ENCODE measurements at regions not wholly inside any gene's neighbourhood (a gene's known extent, or its start where the extent isn't known, plus 50 kb on each side); places are given as distances from the start of the nearest gene placed in this dataset.
"Not testable (repeated sequence)": the region's sequence is repeated elsewhere in the genome, so short reads cannot be mapped to it uniquely, and the experiment has no call there.

DNA sequence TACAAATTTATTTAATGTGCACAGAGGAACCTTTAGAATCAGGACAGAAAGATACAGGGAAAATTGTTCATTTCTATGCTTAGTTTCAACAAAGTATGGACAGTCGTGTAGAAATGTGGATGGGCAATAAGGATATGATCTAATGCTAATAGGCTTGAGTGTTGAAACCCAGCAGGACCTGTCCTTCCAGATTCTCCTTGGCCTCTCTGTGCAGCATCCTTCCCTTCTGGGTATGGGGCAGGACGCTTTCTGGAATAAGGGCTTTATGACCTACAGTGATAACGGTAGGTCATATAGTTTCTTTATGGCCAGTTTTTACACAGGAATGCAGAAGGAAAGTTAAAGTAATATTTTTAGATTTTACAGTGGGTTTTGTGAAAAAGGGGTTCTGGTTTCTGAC is 698.1 kb downstream of the SI start:
- DNase-seq (ENCODE audit: low spot score) = no peak

GRCh38 chr3:164377466-164377865 is 700.8 kb downstream of the SI start:
- peak; percentile 18 for DNase-seq (ENCODE audit: low spot score)

DNA sequence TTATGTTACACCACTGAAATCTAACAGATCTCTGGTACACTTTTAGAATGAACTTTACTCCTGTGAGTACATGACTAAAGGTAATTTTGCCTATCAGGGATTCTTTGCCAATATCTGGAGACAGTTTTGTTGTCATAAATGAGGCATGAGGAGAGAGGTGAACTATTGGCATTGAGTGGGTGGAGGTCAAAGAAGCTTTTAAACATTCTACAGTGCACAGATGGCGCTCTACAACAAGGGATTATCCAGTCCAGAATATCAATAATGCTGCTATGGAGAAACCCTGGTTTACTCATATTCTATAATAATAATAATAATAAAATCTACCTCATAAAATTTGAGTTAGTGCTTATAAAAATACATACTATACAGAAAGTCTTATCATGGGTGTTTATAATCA is 702.3 kb downstream of the SI start:
- no peak for DNase-seq (ENCODE audit: low spot score)

GRCh38 chr3:164375538-164375937 is 702.8 kb downstream of the SI start:
- DNase-seq (ENCODE audit: low spot score) = no peak

DNA sequence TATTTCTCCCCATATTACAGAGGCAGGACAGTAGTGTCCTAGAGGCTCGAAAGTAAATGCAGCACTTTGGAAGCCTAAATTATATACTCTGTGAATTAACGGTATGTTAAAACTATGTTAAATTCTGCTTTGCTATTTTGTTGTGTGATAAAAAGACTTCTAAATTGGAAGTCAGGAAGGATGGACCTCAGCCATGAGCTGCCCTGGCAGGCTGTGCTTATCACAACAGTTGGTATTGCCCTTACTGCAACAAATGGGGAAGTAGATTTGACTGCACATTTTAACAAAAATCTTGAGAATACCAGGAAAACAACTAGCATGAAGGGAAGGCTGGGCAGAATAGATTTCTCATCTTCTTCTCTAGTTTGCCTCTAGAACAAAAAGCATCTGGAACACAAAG is 706.6 kb downstream of the SI start:
- DNase-seq (ENCODE audit: low spot score) = no peak

- no peak for DNase-seq (ENCODE audit: low spot score)
These were observed 707.3 kb downstream of the SI start for GRCh38 chr3:164370970-164371369.

DNA sequence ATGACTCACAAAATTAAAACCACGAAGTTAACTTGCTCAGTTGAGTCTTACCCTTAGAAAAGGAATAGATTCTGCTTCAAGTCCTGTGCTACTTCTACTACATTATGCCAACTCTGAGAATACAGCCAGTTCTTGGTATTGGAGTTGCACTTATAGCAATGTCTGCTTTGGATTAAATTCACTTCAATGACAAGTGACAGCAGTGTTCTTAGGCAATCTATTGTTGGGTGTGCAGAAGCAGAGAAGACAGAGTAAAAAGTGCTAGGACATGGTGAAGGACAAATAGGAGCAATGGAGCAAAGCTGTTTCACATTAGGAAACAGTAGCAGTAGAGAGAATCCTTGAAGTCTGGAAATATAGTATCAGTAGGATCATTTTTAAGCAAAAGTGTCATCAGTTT is 713.1 kb downstream of the SI start:
- no peak for DNase-seq (ENCODE audit: low spot score)

DNA sequence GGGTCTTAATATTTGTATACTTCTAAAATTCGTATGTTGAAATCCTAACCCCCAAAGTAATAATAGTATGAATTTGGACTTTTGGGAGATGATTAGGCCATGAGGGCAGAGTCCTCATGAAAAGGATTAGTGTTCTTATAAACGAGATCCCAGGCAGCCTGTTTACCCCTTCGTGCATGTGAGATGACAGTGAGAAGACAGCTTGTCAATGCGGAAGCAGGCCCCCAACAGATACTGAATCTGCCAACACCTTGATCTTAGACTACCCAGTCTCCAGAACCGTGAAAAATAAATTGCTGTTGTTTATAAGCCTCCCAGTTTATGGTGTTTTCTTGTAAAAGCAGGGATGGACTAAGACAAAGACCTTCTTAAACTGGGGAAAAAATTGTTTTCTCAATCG is 714.2 kb downstream of the SI start:
- DNase-seq (ENCODE audit: low spot score) = no peak

DNA sequence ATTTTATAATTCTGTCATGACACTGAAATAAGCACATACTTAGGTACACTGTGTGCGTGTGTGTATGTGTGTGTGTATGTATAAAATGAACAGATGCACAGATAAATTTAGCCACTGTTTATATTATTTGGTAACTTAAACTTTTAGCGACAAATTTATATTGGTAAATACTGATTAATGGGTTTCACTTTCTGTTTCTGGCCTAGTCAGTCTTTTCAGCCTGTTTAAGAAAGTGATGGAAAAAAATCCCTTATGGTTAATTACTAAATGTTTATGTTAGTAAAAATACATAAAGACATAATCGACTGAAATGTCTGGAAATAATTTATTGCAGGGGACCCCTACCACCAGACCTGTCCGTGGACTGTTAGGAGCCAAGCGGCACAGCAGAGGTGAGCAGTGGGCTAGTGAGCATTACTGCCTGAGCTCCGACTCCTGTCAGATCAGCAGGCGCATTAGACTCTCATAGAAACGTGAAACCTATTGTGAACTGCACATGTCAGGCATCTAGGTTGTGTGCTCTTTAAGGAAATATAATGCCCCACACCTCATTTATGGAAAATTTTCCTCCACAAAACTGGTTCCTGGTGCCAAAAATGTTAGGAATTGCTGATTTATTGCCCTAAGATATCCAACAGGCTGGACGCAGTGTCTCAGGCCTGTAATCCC is 717.4 kb downstream of the SI start:
- DNase-seq (ENCODE audit: low spot score) = peak; percentile 33

GRCh38 chr3:164360078-164360578 is 718.2 kb downstream of the SI start:
- DNase-seq (ENCODE audit: low spot score) = no peak

DNA sequence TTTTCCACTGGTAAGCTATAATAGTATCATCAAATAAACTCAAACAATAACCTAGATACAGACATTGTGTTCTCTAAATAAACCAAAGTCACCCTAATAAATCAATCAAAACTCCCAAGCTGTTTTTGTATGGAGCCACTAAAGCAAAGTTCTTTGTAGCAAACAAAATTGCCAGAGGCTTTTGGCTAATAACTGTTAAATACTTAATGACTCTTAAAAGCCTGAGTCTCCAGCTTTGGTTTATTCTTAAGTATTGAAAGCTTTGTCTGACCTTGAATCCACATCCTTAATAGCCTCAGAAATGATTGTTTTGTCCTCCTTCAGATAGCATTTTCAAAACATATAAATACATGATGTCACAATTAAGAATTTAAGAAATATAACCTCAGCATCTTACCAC is 725.3 kb downstream of the SI start:
- no peak for DNase-seq (ENCODE audit: low spot score)

GRCh38 chr3:164351131-164351530 is 727.2 kb downstream of the SI start:
- no peak for DNase-seq (ENCODE audit: low spot score)

DNA sequence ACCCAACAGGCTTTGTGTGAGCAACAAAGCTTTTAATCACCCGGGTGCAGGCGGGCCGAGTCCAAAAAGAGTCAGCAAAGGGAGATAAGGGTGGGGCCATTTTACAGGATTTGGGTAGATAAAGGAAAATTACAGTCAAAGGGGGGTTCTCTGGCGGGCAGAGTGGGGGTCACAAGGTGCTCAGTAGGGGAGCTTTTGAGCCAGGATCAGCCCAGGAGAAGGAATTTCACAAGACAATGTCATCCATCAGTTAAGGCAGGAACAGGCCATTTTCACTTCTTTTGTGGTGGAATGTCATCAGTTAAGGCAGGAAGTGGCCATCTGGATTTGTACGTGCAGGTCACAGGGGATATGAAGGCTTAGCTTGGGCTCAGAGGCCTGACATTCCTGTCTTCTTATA is 736.1 kb downstream of the SI start:
- not testable (repeated sequence) for DNase-seq (ENCODE audit: low spot score)

GRCh38 chr3:164341086-164341485 is 737.2 kb downstream of the SI start:
- DNase-seq (ENCODE audit: low spot score) = no peak

GRCh38 chr3:164340273-164340672 is 738.0 kb downstream of the SI start:
- DNase-seq (ENCODE audit: low spot score) = no peak

GRCh38 chr3:164332831-164333802 is 745.2 kb downstream of the SI start:
- DNase-seq (ENCODE audit: low spot score) = no peak

- DNase-seq (ENCODE audit: low spot score) = no peak
These were observed 751.6 kb downstream of the SI start for GRCh38 chr3:164326714-164327113.

- DNase-seq (ENCODE audit: low spot score) = no peak
These were observed 757.3 kb downstream of the SI start for GRCh38 chr3:164320962-164321361.

- no peak for DNase-seq (ENCODE audit: low spot score)
These were observed 772.3 kb downstream of the SI start for GRCh38 chr3:164306042-164306441.

DNA sequence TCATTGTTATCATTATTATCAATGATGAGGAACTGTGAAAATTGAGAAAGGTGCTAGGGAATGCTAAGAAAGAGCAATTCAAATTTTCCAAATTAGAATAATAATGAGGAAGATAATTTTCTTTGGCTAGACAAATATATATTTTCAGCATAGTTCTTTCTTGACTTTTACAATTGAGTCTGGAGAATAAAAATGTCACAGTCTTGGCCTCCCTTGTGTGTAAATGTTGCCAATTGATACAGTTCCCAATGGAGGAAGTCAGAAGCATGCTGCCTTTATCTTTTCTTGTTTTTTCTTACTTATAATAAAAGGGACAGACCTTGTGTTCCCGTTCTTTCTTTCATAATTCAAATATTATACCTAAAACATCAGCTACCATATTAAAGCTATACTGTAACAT is 774.4 kb downstream of the SI start:
- DNase-seq (ENCODE audit: low spot score) = no peak

DNA sequence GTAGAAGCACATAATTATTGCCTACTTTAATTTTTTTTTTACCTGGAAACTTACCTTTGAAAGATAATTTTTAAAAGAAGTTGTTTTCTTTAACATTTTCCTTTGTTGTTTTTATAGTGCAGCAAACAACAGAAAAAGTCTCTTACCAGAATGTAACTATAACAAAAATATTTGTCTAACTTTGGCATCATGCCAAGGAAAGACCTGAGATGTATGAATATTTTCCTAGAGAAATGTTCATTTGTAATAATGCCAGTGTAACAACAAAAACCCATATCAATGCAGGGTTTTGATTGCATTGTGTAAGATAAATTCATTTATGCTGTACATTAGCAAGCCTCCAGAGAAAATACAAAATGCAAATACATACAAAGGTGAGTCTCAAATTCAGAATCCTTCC is 775.7 kb downstream of the SI start:
- DNase-seq (ENCODE audit: low spot score) = no peak

- DNase-seq (ENCODE audit: low spot score) = not testable (repeated sequence)
These were observed 786.8 kb downstream of the SI start for GRCh38 chr3:164291486-164291885.

GRCh38 chr3:164278550-164278949 is 799.7 kb downstream of the SI start:
- no peak for DNase-seq (ENCODE audit: low spot score)
